T-helper 17 cell (primary cell): ENCODE measurements at regions not wholly inside any gene's neighbourhood (a gene's known extent, or its start where the extent isn't known, plus 50 kb on each side); places are given as distances from the start of the nearest gene placed in this dataset.

Experiments
- ATAC-seq: fragments of 150-1000 bp; cut with Tn5 transposase; 2 replicates; pipeline ENCODE4 v1.10.0; 2021; ENCODE audit warnings: mild to moderate bottlenecking, moderate library complexity
- DNase-seq, 3 donors: peaks; one replicate each; pipeline versions ENCODE4 v3.0.0 to v3.0.0-alpha.2; 2020 to 2021
- H3K9me3 ChIP-seq: one replicate; pipeline ENCODE4 v1.7.0; 2013; ENCODE audit warnings: low read length, mild to moderate bottlenecking; ENCODE audit not compliant: control insufficient read depth, poor library complexity, severe bottlenecking
- H3K27ac Mint-ChIP-seq: one replicate; pipeline ENCODE4 v1.8.0; 2022; ENCODE audit warnings: mild to moderate bottlenecking, moderate library complexity, mixed read lengths
- H3K27me3 Mint-ChIP-seq: one replicate; pipeline ENCODE4 v1.8.0; 2022; ENCODE audit warnings: mixed read lengths
- H3K36me3 Mint-ChIP-seq: one replicate; pipeline ENCODE4 v1.8.0; 2022; ENCODE audit warnings: low read depth, mixed read lengths
- H3K4me1 Mint-ChIP-seq: one replicate; pipeline ENCODE4 v1.8.0; 2022; ENCODE audit warnings: mild to moderate bottlenecking, mixed read lengths
- H3K4me3 Mint-ChIP-seq: one replicate; pipeline ENCODE4 v1.8.0; 2022; ENCODE audit warnings: mild to moderate bottlenecking, moderate library complexity, mixed read lengths

DNA sequence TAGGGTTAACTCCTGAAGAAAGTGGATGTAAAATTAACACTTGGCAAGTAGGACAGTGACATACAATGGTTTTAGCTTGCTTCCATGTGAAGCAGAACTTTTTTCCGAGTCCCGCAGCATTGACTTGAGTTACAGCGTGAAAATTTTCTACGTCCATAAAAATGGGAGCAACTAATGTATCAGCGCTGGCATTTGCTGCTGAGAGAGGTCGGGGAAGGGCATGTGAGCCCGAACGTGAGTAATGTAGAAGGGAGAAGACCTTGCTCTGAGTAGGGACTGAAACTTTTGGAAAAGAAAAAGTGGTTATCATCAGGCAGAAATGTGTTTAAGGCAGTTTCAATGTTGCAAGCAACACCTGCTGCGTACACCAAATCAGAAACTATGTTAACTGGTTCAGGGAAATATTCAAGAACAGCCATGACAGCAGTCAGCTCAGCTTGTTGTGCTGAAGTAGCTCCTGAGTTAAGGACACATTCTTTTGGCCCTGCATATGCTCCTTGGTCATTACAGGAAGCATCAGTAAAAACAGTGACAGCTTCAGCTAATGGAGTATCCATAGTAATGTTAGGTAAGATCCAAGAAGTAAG is 70.9 kb upstream of the ARL4D start:
- Mint-ChIP-seq H3K27ac (no peak overlapping the region), H3K4me3 (no peak overlapping the region), H3K27me3 (peaks cover 45% of the 10 kb centered on the region), H3K4me1 (peaks cover 5% of the 10 kb centered on the region), H3K36me3 (no peaks in the 10 kb centered on the region)
- H3K9me3 ChIP-seq: no peaks in the 10 kb centered on the region
- DNase-seq: no peak
- ATAC-seq: no peak

DNA sequence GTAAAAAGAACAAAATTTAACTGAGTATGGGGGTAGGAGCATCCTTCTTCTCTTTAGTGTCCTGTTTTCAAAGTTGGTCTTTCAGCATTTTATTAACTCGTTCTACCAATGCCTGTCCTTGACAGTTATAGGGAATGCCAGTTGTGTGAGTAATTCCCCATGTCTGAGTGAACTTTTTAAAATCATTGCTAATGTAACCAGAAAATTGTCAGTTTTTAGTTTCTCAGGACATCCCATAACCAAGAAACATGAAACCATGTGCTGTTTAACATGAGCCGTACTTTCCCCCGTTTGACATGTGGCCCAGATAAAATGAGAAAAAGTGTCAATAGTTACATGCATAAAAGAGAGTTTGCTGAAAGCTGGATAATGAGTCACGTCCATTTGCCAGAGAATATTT is 71.4 kb upstream of the ARL4D start:
- Mint-ChIP-seq H3K27ac (no peak overlapping the region), H3K4me3 (no peak overlapping the region), H3K27me3 (peaks cover 45% of the 10 kb centered on the region), H3K36me3 (no peaks in the 10 kb centered on the region), H3K4me1 (peaks cover 5% of the 10 kb centered on the region)
- no peak for DNase-seq
- no peak for ATAC-seq
- no peaks in the 10 kb centered on the region for H3K9me3 ChIP-seq

DNA sequence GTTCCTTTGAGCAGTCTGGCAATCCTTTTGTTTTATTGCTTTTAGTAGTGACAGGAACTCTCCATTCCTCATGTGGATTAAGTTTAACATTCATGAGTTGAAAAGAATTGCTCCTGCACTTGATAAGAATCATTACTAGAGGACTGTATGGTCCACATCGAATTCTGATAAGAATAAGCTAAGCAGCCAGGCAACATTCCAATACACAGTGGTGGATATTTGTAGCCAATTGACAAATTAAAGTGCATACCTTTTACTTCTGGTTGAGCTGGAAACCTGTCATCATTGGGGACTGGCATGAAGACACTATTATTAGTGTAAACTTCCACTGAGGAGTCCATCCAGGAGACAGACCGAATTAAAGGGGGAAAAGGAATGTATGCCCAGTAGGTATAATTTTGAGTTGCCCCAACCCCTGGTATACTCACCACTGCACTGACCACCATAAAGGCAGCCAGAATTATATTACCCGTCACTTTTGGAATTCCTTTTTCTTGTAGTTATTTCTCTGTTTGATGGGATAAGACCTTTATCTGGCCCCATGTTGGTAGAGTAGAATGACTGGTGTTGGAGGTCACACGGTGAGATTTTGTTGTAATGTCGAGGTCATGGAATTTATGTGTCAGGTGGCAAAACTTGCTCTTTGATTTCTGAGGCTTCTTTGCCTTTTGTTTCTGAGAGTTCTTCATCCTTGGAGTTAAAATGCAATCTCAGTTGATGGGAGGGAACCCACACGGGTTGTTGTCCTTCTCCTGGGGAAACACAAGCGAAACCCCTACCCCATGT is 72.1 kb upstream of the ARL4D start:
- no peaks in the 10 kb centered on the region for H3K36me3 Mint-ChIP-seq
- no peak for ATAC-seq

DNA sequence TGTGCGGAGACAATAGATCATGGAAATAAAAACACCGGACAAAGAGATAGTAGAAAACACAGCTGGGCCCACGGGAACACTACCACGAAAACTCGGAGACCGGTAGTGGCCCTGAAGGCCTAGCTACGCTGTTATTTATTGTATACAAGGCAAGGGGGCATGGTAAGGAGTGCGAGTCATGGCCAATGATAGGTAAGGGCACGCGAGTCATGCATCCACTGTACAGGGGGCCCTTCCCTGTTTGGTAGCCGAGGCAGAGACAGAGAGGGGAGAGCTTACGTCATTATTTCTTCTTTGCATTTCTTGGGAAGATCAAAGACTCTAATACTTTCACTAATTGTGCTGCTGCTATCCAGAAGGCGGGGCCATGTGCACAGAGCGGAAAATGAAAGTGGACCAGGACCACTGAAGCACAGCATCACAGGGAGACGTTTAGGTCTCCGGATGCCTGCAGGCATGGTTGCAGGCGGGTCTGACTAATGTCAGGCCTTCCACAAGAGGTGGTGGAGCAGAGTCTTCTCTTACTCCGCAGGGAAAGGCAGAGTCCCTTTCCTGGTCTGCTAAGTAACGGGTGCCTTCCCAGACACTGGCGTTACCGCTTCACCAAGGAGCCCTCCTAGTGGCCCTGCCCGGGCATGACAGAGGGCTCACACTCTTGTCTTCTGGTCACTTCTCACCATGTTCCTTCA is 74.4 kb upstream of the ARL4D start:
- H3K27me3 Mint-ChIP-seq: peaks cover 38% of the 10 kb centered on the region
- H3K4me3 Mint-ChIP-seq: no peak overlapping the region
- H3K27ac Mint-ChIP-seq: no peak overlapping the region
- H3K4me1 Mint-ChIP-seq: peaks cover 5% of the 10 kb centered on the region
- DNase-seq: no peak
- no peaks in the 10 kb centered on the region for H3K9me3 ChIP-seq
- H3K36me3 Mint-ChIP-seq: no peaks in the 10 kb centered on the region
- no peak for ATAC-seq

More for the DNA sequence above, 72.1 kb upstream of the ARL4D start:
- Mint-ChIP-seq H3K27ac (no peak overlapping the region), H3K27me3 (peaks cover 45% of the 10 kb centered on the region), H3K4me3 (no peak overlapping the region), H3K4me1 (peaks cover 5% of the 10 kb centered on the region)
- no peak for DNase-seq
- H3K9me3 ChIP-seq: no peaks in the 10 kb centered on the region

DNA sequence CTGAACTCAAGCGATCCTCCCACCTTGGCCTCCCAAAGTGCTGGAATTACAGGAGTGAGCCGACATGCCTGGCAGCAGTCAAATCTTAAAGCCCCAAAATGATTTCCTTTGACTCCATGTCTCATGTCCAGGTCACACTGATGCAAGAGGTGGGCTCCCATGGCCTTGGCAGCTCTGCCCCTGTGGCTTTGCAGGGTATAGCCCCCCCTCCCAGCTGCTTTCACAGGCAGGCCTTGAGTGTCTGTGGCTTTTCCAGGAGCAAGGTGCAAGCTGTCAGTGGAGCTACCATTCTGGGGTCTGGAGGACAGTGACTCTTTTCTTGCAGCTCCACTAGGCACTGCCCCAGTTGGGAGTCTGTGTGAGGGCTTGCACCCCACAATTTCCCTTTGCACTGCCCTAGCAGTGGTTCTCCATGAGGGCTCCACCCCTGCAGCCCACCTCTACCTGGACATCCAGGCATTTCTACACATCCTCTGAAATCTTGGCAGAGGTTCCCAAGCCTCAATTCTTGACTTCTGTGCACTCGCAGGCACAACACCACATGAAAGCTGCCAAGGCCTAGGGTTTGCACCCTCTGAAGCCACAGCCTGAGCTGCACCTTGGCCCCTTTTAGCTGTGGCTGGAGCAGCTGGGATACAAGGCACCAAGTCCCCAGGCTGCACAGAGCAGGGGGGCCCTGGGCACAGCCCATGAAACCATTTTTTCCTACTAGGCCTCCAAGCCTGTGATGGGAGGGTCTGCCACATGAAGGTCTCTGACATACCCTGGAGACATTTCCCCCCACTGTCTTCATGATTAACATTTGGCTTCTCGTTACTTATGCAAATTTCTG is 79.3 kb upstream of the ARL4D start:
- Mint-ChIP-seq H3K27me3 (peaks cover 5% of the 10 kb centered on the region), H3K4me3 (no peak overlapping the region), H3K4me1 (peaks cover 7% of the 10 kb centered on the region), H3K27ac (no peak overlapping the region), H3K36me3 (no peaks in the 10 kb centered on the region)
- DNase-seq: no peak
- ATAC-seq: no peak
- peaks cover 2% of the 10 kb centered on the region for H3K9me3 ChIP-seq

DNA sequence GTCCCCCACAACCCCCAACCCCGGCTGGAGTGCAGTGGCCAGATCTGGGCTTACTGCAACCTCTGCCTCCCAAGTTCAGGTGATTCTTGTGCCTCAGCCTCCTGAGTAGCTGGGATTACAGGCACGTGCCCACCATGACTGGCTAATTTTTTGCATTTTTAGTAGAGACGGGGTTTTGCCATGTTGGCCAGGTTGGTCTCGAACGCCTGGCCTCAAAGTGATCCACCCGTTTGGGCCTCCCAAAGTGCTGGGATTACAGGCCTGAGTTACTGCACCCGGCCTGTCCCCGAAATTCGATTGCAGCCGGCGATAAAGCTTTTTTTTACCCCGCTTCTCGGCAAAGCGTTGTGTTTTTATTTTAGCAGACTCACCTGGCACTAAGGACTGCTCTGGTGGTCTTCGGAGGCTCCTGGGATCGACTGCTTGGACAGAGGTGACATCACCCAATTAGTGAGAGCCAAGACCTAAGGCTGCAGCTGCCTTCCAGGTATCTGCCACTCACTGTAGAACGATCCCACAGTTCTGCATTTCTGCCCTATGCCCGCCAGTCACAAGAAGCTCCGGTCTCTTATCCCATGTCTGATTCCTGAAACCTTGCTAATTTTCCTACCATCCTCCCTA is 82.2 kb upstream of the ARL4D start:
- H3K36me3 Mint-ChIP-seq: no peaks in the 10 kb centered on the region
- H3K4me1 Mint-ChIP-seq: peaks cover 2% of the 10 kb centered on the region
- DNase-seq (no peak), ATAC-seq (no peak)
- no peak overlapping the region for H3K27ac Mint-ChIP-seq
- peaks cover 2% of the 10 kb centered on the region for H3K9me3 ChIP-seq
- H3K27me3 Mint-ChIP-seq: no peaks in the 10 kb centered on the region
- H3K4me3 Mint-ChIP-seq: no peak overlapping the region

DNA sequence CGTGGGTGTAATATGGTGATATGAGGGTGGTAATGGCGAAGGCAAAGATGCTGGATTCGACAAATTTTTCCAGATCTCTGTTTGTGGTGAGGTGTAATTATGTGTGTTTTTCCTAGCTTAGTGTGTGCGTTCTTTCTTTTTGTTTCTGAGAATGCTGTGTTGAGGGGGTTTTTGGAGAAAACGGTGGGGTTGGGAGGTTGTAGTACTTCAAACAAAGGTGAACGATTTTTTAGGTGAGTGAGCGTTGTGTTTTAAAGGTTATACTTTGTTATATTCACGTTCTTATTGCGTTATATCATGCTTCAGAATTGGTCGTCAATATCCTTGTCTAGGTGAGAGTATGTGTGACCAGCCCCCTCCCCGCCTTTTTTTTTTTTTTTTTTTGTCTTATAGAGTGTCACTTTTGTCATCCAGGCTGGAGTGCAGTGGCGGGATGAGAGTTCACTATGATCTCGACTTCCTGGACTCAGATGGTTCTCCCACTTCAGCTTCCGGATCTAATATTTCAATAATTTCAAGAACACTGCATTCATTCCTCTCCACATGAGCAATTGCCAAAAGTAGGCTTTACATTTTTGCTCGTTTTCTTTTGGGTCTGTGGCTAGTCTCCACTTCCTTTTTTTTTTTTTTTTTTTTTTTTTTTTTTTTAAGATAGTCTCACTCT is 82.2 kb upstream of the RNU2-1 start:
- Mint-ChIP-seq H3K36me3 (no peaks in the 10 kb centered on the region), H3K27ac (no peak overlapping the region), H3K4me3 (no peak overlapping the region), H3K4me1 (peaks cover 2% of the 10 kb centered on the region), H3K27me3 (no peaks in the 10 kb centered on the region)
- DNase-seq (no peak), ATAC-seq (no peak)
- H3K9me3 ChIP-seq: peaks cover 2% of the 10 kb centered on the region

DNA sequence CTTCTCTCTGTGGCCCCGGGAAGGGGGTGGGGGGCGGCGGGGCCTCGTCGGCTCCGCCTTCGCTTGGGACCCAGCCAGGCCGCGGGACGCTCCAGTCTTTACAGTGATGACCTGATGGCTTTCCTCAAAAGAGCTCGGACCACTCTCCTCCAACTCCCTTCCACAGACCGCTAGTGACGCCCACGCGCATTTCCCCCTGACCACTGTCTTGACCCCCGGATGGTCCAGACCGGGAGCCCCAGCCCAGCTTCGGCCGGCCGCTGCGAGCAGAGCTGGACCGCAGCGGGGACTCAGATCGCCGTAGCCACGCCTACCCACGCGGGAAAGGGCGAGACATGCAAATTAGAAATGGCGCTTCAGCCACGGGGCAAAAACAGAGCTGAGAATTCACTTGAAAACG is 81.6 kb upstream of the RNU2-1 start:
- DNase-seq: no peak
- H3K27ac Mint-ChIP-seq: no peak overlapping the region
- no peak overlapping the region for H3K4me3 Mint-ChIP-seq
- H3K36me3 Mint-ChIP-seq: no peaks in the 10 kb centered on the region
- peaks cover 2% of the 10 kb centered on the region for H3K9me3 ChIP-seq
- no peaks in the 10 kb centered on the region for H3K27me3 Mint-ChIP-seq
- no peak for ATAC-seq
- peaks cover 2% of the 10 kb centered on the region for H3K4me1 Mint-ChIP-seq

DNA sequence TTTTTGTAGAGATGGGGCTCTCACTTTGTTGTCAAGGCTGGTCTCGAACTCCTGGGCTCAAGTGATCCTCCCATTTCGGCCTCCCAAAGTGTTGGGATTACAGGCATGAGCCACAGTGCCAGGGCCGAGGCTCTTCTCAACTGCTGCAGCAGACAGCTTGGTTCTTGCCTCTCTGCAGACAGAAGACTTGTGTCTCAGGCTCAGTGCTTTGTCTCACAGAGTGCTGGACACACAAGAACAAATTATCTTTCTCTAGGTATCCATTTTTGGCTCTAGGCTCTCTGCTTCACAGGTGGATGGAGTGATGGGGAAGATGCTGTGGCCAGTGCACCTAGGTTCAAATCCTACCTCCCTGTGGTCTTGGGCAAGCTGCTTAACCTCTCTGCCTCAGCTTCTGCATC is 80.8 kb upstream of the RNU2-1 start:
- Mint-ChIP-seq H3K4me1 (peaks cover 2% of the 10 kb centered on the region), H3K4me3 (no peak overlapping the region), H3K36me3 (no peaks in the 10 kb centered on the region), H3K27ac (no peak overlapping the region), H3K27me3 (no peaks in the 10 kb centered on the region)
- H3K9me3 ChIP-seq: peaks cover 2% of the 10 kb centered on the region
- DNase-seq (no peak), ATAC-seq (no peak)

DNA sequence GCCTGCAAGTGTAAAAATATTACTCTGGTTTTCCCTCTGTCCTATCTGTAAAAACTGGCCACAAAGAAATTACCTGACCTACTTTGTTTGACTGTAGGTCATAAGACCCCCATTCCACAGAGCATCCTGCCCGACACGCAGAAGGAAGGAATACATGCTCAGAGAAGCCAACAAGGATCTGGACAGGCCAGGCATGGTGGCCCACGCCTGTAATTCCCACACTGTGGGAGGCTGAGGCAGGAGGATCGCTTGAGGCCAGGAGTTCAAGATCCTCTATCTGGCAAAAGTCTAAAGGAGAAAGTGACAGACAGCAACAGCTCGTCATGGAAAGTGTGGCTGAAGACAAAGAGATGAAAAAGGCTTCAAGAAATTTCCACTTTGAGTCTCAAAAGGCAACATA is 78.2 kb upstream of the RNU2-1 start:
- no peak for DNase-seq
- peaks cover 4% of the 10 kb centered on the region for H3K4me1 Mint-ChIP-seq
- H3K4me3 Mint-ChIP-seq: no peak overlapping the region
- peaks cover 2% of the 10 kb centered on the region for H3K9me3 ChIP-seq
- H3K27me3 Mint-ChIP-seq: no peaks in the 10 kb centered on the region
- H3K27ac Mint-ChIP-seq: no peak overlapping the region
- ATAC-seq: no peak
- H3K36me3 Mint-ChIP-seq: no peaks in the 10 kb centered on the region

DNA sequence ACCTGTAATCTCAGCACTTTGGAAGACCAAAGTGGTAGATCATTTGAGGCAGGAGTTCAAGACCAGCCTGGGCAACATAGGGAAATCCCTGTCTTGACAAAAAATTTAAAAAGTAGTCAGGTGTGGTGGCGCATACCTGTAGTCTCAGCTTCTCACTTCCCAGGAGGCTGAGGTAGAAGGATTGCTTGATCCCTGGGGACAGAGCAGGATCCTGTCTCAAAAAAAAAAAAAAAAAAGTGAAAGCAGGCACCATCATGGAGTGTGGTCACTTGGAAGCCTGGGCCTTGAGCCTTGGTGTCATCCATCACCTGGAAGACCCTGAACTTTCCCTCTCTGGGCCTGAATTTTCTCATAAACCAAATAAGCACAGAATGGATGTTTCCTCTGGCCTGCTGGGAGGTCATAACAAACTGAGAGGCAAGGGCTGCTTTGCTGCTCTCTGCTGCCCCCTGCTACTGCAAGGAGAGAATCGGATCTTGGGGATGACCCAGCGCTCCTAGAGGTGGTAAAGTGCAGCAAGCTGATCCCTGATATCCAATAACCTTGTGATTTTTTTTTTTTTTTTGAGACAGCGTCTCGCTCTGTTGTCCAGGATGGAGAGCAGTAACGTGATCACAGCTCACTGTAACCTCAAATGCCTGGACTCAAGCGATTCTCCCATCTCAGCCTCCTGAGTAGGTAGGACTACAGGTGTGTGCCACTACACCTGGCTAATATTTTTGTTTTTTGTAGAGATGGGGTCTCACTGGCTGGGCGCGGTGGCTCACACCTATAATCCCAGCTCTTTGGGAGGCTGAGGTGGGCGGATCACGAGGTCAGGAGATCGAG is 75.9 kb upstream of the RNU2-1 start:
- no peak for DNase-seq
- no peaks in the 10 kb centered on the region for H3K9me3 ChIP-seq
- no peaks in the 10 kb centered on the region for H3K27me3 Mint-ChIP-seq
- H3K36me3 Mint-ChIP-seq: no peaks in the 10 kb centered on the region
- H3K4me3 Mint-ChIP-seq: no peak overlapping the region
- ATAC-seq: no peak
- peaks cover 2% of the 10 kb centered on the region for H3K4me1 Mint-ChIP-seq
- no peak overlapping the region for H3K27ac Mint-ChIP-seq

DNA sequence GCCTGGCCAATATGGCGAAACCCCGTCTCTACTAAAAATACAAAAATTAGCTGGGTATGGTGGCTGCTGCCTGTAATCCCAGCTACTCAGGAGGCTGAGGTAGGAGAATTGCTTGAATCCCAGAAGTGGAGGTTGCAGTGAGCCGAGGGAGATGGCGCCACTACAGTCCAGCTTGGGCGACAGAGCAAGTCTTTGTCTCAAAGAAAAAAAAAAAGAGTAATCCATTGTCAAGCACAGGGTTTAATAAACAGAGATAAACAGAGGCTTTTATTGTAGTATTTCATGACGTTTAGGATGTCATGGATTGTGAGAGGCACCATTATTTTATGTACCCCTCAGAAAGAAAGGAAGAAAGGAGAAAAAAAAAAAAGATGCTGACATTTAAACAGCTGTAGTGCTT is 75.2 kb upstream of the RNU2-1 start:
- H3K36me3 Mint-ChIP-seq: no peaks in the 10 kb centered on the region
- ATAC-seq: no peak
- H3K4me1 Mint-ChIP-seq: peaks cover 2% of the 10 kb centered on the region
- no peaks in the 10 kb centered on the region for H3K27me3 Mint-ChIP-seq
- H3K9me3 ChIP-seq: no peaks in the 10 kb centered on the region
- no peak overlapping the region for H3K4me3 Mint-ChIP-seq
- no peak overlapping the region for H3K27ac Mint-ChIP-seq
- DNase-seq: no peak
